GM18907 (cell line): ENCODE measurements at regions not wholly inside any gene's neighbourhood (a gene's known extent, or its start where the extent isn't known, plus 50 kb on each side); places are given as distances from the start of the nearest gene placed in this dataset.

Experiments
- ATAC-seq: cut with Tn5 transposase; IDR thresholded peaks from one replicate; pipeline ENCODE4 v1.9.1; 2021; ENCODE audit warnings: mild to moderate bottlenecking, moderate library complexity; ENCODE audit not compliant: unreplicated experiment

- ATAC-seq: no peak
These were observed 87.5 kb upstream of the RCN1 start for GRCh38 chr11:32003335-32003734.

GRCh38 chr11:32002311-32002710 lies 88.6 kb upstream of the RCN1 start:
- no peak for ATAC-seq

GRCh38 chr11:31997955-31998354 lies 92.9 kb upstream of the RCN1 start:
- no peak for ATAC-seq

DNA sequence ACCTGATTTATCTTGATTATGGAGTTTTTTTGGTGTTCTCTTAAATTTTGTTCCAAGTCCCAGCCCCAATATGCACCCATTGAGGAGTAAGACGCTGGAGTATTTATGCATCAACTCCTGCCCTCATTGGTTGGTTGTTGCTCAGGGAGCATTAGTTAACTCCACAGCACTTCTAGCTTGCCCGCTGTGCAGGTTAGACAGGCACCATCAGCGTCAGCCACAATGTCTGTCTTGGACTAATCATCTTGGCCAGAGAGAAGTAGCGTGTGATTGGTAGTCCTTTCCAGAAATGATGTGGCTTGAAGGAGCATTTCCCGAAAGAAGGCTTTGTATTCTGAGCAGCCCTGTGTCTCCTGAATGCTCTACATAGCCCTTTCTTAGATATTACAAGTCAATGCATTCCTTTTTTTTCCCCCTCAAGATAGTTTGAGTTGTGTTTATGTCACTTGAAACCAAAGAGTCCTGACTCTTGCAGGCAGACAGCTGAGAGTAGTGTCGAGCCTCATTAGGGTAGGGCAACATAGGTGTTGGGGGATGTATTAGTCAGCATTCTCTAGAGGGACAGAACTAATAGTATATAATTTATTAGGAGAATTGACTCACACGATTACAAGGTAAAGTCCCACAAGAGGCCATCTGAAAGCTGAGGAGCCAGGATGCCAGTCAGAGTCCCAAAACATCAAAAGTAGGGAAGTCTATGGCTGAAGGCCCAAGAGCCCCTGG lies 94.6 kb upstream of the RCN1 start:
- no peak for ATAC-seq

- ATAC-seq: peak; percentile 91
These were observed 95.3 kb upstream of the RCN1 start for GRCh38 chr11:31995525-31996094.

- no peak for ATAC-seq
These were observed 95.8 kb upstream of the RCN1 start for GRCh38 chr11:31995032-31995431.

DNA sequence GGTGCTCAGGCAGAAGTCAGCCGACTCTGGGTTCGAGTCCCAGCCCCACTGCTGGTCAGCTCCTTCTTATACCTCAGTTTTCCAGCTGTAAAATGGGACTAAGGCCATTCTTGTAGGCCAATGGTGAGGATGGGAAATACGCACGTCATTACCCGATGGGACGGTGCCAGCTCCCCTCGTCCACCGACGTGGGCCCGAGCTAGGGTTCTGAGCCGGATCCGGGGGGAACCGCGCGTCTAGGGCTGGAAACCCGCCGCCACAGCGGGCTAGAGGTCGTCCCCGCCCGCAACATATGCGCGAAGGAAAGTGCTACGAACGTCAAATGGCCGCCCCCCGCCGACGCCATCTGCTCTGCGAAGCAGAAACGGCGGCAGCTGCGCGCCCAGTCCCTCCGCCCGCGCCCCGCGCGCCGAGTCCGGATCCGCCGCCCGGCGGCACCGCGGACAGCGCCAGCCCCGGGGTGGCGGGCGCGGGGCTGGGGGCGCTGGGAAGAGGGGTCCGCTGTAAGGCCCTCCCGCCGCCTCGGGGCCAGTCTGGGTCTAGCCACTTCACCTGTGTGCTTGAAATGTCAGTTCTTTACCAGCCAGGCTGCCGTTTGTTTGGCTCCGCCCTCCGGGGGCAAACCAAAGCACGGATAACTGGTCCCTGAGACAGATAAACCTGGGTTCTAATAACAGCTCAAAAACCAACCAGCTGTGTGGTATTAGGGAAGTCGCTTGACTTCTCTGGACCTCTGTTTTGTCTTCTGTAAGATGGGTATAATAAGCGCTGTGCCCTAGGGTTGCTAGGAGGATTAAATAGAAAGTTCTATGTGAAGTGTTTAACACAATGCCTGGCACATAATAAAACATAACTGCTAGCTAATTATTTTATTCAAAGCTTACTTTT lies 103.5 kb upstream of the RCN1 start:
- ATAC-seq: no peak

GRCh38 chr11:31986201-31986889 lies 104.5 kb upstream of the RCN1 start:
- no peak for ATAC-seq

- ATAC-seq: no peak
These were observed 109.4 kb upstream of the RCN1 start for GRCh38 chr11:31981457-31981856.

GRCh38 chr11:31977343-31977742 lies 113.5 kb upstream of the RCN1 start:
- no peak for ATAC-seq

- ATAC-seq: no peak
These were observed 116.3 kb upstream of the RCN1 start for GRCh38 chr11:31974366-31975136.

DNA sequence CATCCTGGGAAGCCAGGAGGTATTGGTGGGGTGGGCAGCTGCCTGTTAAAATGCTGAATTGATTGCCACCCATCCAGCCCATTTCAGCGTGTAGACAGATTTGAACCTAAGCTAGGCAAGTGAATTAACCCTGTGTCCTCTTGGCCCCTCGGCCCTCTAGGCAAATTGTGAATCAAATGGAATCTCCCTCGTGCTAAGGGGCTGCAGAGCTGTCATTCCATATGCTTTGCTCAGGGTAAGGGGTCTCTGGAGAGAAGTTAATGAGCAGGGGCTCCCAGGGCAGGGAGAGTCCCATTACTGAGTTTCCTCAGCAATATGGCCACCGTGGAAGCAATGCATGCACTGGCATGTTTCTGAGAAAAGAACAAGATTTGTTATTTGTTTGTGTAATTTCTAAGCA lies 117.7 kb upstream of the RCN1 start:
- ATAC-seq: no peak

GRCh38 chr11:31972623-31973022 lies 118.3 kb upstream of the RCN1 start:
- no peak for ATAC-seq

- no peak for ATAC-seq
These were observed 121.5 kb upstream of the RCN1 start for GRCh38 chr11:31969359-31969702.

GRCh38 chr11:31968461-31969358 lies 122.2 kb upstream of the RCN1 start:
- no peak for ATAC-seq

DNA sequence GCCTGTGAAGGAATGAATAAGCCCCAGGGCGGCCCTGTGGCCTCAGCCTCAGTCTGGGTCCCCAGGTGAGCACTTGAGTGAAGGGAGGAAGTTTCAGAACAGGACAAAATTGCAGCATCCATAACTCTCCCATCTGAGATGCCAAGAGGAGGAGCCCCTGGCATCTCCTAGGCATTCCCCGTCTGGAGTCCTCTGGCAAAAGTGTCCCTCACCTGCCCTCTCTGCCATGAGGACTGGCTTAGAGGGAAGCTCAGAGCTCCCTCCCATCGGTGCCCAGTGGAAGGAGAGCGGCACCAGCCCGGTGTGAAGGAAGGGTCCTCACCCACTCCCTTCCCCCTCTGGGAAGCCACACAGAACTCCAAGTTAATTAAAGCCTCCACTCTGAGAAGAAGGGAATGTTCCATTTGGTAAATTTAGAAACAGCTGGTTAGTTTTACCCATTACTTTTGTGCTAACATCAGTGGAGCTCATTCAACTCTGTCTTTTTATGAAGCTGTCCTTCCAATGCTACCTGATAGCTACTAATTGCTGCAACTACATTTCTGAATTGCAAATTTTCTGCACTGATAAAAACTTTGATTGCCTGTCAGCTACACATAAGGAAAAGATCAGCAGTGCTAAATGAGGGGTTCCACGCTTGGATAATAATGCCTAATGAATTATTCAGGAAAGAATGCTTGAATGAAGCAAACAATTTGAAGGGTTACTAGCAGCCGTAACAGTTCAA lies 123.3 kb upstream of the RCN1 start:
- ATAC-seq: no peak

DNA sequence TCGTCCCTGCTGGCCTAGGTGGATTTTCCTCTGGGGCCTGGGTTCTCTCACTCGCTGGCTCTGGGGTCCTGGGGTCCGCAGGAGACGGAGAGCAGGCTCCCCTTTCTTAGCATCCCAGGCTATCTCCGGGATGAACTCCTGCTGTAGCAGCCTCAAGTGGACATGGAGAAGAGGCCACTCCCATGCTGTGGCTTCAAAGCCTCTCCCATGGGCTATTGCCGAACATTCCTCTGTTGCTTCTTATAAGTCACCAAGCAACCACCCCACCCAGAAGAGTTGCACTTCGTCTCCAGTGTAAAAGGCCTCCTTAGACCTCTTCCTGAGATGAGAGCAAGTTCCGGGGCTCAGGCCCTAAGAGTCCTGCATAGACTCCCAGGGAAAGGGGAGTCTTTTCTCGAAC lies 124.0 kb upstream of the RCN1 start:
- ATAC-seq: no peak

DNA sequence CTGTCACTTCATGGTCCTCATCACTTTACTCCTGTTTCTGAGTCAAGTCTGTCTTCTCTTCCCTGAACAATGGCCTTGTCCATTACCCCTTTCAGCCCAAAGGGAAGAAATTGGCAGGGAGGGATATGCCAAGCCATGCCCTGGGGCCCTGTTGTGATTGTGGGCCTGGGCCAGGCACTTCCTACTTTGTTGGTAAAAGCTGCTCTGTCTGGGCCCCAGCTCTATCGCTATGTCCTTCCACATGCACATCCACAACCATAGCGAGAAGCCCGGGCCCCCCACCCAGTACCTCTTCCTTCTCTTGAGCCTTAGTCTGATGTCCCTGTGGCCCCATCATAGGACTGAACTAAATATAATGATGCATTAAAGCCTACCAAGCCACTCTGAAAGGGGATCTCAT lies 126.7 kb upstream of the RCN1 start:
- no peak for ATAC-seq

- ATAC-seq: no peak
These were observed 130.7 kb upstream of the RCN1 start for GRCh38 chr11:31960126-31960525.
